ENCODE measurements at regions not wholly inside any gene's neighbourhood (a gene's known extent, or its start where the extent isn't known, plus 50 kb on each side); places are given as distances from the start of the nearest gene placed in this dataset.

DNA sequence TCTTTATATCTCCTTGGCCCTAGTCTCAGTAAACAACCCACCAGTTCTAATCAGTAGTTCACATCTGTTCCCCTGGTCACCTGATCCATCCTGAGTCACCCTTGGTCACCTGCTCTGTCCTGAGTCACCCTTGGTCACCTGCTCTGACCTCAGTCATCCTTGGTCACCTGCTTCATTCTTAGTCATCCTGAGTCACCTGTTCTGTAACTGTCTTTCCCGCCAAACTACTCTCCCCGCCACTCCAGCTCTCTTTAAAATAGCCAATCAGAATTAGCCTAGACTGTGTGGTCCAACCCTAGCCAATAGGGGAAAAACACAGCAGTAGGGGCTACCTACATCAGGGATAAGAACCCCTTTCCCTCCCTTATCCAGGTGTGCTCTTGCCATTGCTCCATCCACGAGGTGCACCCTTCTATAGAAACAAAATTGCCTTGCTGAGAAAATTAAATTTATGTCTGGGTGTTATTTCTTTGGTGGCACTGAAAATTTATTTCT, 245.4 kb upstream of the DIO3 start:
- Histone ChIP-seq H3K9ac (ENCODE audit: low read depth, low read length) (no peak overlapping the region), H3K9me3 (ENCODE audit: insufficient read depth, low read length, severe bottlenecking) (peaks cover 15% of the 10 kb centered on the region), H3K4me2 (ENCODE audit: insufficient read depth, low read length) (no peak overlapping the region), H3K79me2 (ENCODE audit: insufficient read depth, low read length) (no peaks in the 10 kb centered on the region), H3K4me1 (ENCODE audit: insufficient read depth, low read length) (no peaks in the 10 kb centered on the region), H2AFZ (ENCODE audit: low read depth, low read length) (no peak overlapping the region), H4K20me1 (ENCODE audit: insufficient read depth, low read length) (no peaks in the 10 kb centered on the region), H3K36me3 (ENCODE audit: insufficient read depth, low read length) (no peaks in the 10 kb centered on the region), H3K4me3 (ENCODE audit: low read depth in 1 of 2, low read length in 2 of 2) (no peak overlapping the region), H3K27ac (ENCODE audit: low read length) (no peak overlapping the region), H3K27me3 (ENCODE audit: insufficient read depth, low read length, poor library complexity) (no peaks in the 10 kb centered on the region)
- no peak for TF ChIP-seq CTCF (IDR thresholded peaks at IDR 0.05; ENCODE audit: borderline replicate concordance, extremely low read depth, low read length, poor library complexity, severe bottlenecking)
- no peak for TF ChIP-seq EZH2 (IDR thresholded peaks at IDR 0.05; ENCODE audit: borderline replicate concordance, low read depth, low read length, severe bottlenecking)
- no peak for DNase-seq
- ATAC-seq (ENCODE audit: insufficient read depth, low read depth), result no peak

DNA sequence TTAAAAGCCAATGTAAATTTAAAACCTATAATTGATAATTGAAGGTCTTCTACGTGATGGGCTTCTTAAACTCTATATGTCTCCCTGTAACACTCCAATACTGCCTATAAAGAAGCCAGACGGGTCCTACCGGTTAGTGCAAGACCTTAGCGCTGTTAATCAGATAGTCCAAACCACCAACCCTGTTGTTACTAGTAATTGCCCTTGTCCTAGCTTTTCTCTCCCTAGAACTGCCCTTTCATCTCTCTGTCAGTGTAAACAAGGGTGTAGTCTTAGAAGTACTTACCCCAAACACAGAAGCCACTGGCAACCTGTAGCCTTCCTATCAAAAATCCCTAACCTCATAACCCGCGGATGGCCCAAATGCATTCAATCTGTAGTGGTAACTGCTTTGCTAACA, 243.0 kb upstream of the DIO3 start:
- H3K36me3 ChIP-seq (ENCODE audit: insufficient read depth, low read length), result no peaks in the 10 kb centered on the region
- TF ChIP-seq EZH2 (IDR thresholded peaks at IDR 0.05; ENCODE audit: borderline replicate concordance, low read depth, low read length, severe bottlenecking), result no peak
- TF ChIP-seq CTCF (IDR thresholded peaks at IDR 0.05; ENCODE audit: borderline replicate concordance, extremely low read depth, low read length, poor library complexity, severe bottlenecking), result no peak
- peaks cover 15% of the 10 kb centered on the region for H3K9me3 ChIP-seq (ENCODE audit: insufficient read depth, low read length, severe bottlenecking)
- no peak overlapping the region for H2AFZ ChIP-seq (ENCODE audit: low read depth, low read length)
- no peaks in the 10 kb centered on the region for H3K4me1 ChIP-seq (ENCODE audit: insufficient read depth, low read length)
- no peak for DNase-seq
- no peaks in the 10 kb centered on the region for H3K27me3 ChIP-seq (ENCODE audit: insufficient read depth, low read length, poor library complexity)
- H3K9ac ChIP-seq (ENCODE audit: low read depth, low read length), result no peak overlapping the region
- H3K4me2 ChIP-seq (ENCODE audit: insufficient read depth, low read length), result no peak overlapping the region
- H3K79me2 ChIP-seq (ENCODE audit: insufficient read depth, low read length), result no peaks in the 10 kb centered on the region
- H3K27ac ChIP-seq (ENCODE audit: low read length), result no peak overlapping the region
- no peak for ATAC-seq (ENCODE audit: insufficient read depth, low read depth)
- H3K4me3 ChIP-seq (ENCODE audit: low read depth in 1 of 2, low read length in 2 of 2), result no peak overlapping the region
- H4K20me1 ChIP-seq (ENCODE audit: insufficient read depth, low read length), result no peaks in the 10 kb centered on the region

- Histone ChIP-seq H3K4me1 (ENCODE audit: insufficient read depth, low read length) (no peaks in the 10 kb centered on the region), H3K4me3 (ENCODE audit: low read depth in 1 of 2, low read length in 2 of 2) (no peak overlapping the region), H2AFZ (ENCODE audit: low read depth, low read length) (no peak overlapping the region), H3K27me3 (ENCODE audit: insufficient read depth, low read length, poor library complexity) (no peaks in the 10 kb centered on the region), H3K36me3 (ENCODE audit: insufficient read depth, low read length) (no peaks in the 10 kb centered on the region), H3K9me3 (ENCODE audit: insufficient read depth, low read length, severe bottlenecking) (peaks cover 19% of the 10 kb centered on the region), H4K20me1 (ENCODE audit: insufficient read depth, low read length) (no peaks in the 10 kb centered on the region), H3K4me2 (ENCODE audit: insufficient read depth, low read length) (no peak overlapping the region), H3K79me2 (ENCODE audit: insufficient read depth, low read length) (no peaks in the 10 kb centered on the region), H3K9ac (ENCODE audit: low read depth, low read length) (no peak overlapping the region), H3K27ac (ENCODE audit: low read length) (no peak overlapping the region)
- TF ChIP-seq CTCF (IDR thresholded peaks at IDR 0.05; ENCODE audit: borderline replicate concordance, extremely low read depth, low read length, poor library complexity, severe bottlenecking), result no peak
- no peak for TF ChIP-seq EZH2 (IDR thresholded peaks at IDR 0.05; ENCODE audit: borderline replicate concordance, low read depth, low read length, severe bottlenecking)
- ATAC-seq (ENCODE audit: insufficient read depth, low read depth) (no peak), DNase-seq (no peak)
These were observed 240.9 kb upstream of the DIO3 start for GRCh38 chr14:101320396-101320795.

- Histone ChIP-seq H3K9ac (ENCODE audit: low read depth, low read length) (no peak overlapping the region), H3K9me3 (ENCODE audit: insufficient read depth, low read length, severe bottlenecking) (peaks cover 5% of the 10 kb centered on the region), H3K27me3 (ENCODE audit: insufficient read depth, low read length, poor library complexity) (no peaks in the 10 kb centered on the region), H4K20me1 (ENCODE audit: insufficient read depth, low read length) (no peaks in the 10 kb centered on the region), H2AFZ (ENCODE audit: low read depth, low read length) (no peak overlapping the region), H3K36me3 (ENCODE audit: insufficient read depth, low read length) (no peaks in the 10 kb centered on the region), H3K4me3 (ENCODE audit: low read depth in 1 of 2, low read length in 2 of 2) (no peak overlapping the region), H3K79me2 (ENCODE audit: insufficient read depth, low read length) (no peaks in the 10 kb centered on the region), H3K27ac (ENCODE audit: low read length) (no peak overlapping the region), H3K4me2 (ENCODE audit: insufficient read depth, low read length) (no peak overlapping the region), H3K4me1 (ENCODE audit: insufficient read depth, low read length) (no peaks in the 10 kb centered on the region)
- TF ChIP-seq CTCF (IDR thresholded peaks at IDR 0.05; ENCODE audit: borderline replicate concordance, extremely low read depth, low read length, poor library complexity, severe bottlenecking) (no peak), EZH2 (IDR thresholded peaks at IDR 0.05; ENCODE audit: borderline replicate concordance, low read depth, low read length, severe bottlenecking) (no peak)
- DNase-seq (no peak), ATAC-seq (ENCODE audit: insufficient read depth, low read depth) (no peak)
These were observed 239.1 kb upstream of the DIO3 start for GRCh38 chr14:101322223-101322622.
